ENCODE measurements at regions not wholly inside any gene's neighbourhood (a gene's known extent, or its start where the extent isn't known, plus 50 kb on each side); places are given as distances from the start of the nearest gene placed in this dataset.

DNA sequence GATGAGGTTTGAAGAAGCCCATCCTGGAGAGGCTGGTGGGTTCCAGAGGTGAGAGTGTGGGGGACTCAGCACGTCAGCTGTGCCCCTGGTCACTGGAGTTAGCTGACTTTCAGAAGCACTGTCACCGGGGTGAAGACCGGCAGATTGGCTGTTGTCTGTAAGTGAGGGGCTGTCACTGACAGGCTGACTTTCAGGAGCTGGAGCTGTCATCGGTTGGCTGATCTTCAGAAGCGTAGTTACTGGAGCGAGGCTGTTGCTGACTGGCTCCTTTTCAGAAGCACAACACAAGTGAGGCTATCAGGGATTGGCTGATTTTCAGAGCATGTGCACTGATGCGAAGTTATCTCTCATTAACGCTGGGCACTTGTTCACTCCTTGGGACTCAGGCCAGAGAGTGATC lies 738.4 kb upstream of the ID2 start:
- TF ChIP-seq, protein P1, sequence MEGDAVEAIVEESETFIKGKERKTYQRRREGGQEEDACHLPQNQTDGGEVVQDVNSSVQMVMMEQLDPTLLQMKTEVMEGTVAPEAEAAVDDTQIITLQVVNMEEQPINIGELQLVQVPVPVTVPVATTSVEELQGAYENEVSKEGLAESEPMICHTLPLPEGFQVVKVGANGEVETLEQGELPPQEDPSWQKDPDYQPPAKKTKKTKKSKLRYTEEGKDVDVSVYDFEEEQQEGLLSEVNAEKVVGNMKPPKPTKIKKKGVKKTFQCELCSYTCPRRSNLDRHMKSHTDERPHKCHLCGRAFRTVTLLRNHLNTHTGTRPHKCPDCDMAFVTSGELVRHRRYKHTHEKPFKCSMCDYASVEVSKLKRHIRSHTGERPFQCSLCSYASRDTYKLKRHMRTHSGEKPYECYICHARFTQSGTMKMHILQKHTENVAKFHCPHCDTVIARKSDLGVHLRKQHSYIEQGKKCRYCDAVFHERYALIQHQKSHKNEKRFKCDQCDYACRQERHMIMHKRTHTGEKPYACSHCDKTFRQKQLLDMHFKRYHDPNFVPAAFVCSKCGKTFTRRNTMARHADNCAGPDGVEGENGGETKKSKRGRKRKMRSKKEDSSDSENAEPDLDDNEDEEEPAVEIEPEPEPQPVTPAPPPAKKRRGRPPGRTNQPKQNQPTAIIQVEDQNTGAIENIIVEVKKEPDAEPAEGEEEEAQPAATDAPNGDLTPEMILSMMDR (IDR thresholded peaks at IDR 0.05) = no peak
- no peak for TF ChIP-seq POLR2A (IDR thresholded peaks at IDR 0.05)

Data from heart left ventricle (tissue), 13 donors.